ENCODE measurements at regions not wholly inside any gene's neighbourhood (a gene's known extent, or its start where the extent isn't known, plus 50 kb on each side); places are given as distances from the start of the nearest gene placed in this dataset.

GRCh38 chr3:152176241-152176640, 92.5 kb upstream of the MBNL1 start:
- no peak for DNase-seq (ENCODE audit: low read depth, low spot score)
- H3K36me3 ChIP-seq (ENCODE audit: insufficient read depth, insufficient read length, low read length), result no peaks in the 10 kb centered on the region
- no peak overlapping the region for H3K4me3 ChIP-seq (ENCODE audit: insufficient read length, low read depth)
- H3K9me3 ChIP-seq (ENCODE audit: insufficient read depth, low read length), result no peaks in the 10 kb centered on the region
- H3K27me3 ChIP-seq (ENCODE audit: insufficient read depth, insufficient read length), result no peaks in the 10 kb centered on the region
- no peak for TF ChIP-seq YY1 (IDR thresholded peaks at IDR 0.05; ENCODE audit: insufficient read depth, insufficient read length)
- no peak for TF ChIP-seq ZNF274 (IDR thresholded peaks at IDR 0.05; ENCODE audit: low read depth, low read length)
- TF ChIP-seq SUZ12 (IDR thresholded peaks at IDR 0.05; ENCODE audit: extremely low read depth, insufficient read depth, insufficient read length), result no peak
- H3K9ac ChIP-seq (ENCODE audit: insufficient read length, low read depth), result no peak overlapping the region
- H3K4me1 ChIP-seq (ENCODE audit: insufficient read depth, insufficient read length), result no peaks in the 10 kb centered on the region

DNA sequence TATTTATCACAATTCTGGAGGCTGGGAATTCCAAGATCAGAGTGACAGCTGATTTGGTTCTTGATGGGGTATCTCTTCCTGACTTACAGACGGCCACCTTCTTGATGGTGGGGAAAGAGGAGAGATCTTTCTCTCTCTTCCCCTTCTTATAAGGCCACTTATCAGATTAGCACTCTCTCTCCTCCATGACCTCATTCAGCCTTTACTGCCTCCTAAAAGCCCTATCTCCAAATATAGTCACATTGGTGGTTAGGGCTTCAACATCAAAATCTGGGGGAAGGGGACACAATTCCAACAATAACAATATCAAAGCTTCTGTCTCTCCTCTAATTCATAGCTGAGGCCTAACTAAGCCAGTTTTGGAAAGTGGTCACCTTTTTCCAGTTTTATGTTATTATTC, 91.7 kb upstream of the MBNL1 start:
- H3K27me3 ChIP-seq (ENCODE audit: insufficient read depth, insufficient read length), result no peaks in the 10 kb centered on the region
- DNase-seq (ENCODE audit: low read depth, low spot score), result no peak
- no peak for TF ChIP-seq SUZ12 (IDR thresholded peaks at IDR 0.05; ENCODE audit: extremely low read depth, insufficient read depth, insufficient read length)
- TF ChIP-seq ZNF274 (IDR thresholded peaks at IDR 0.05; ENCODE audit: low read depth, low read length), result no peak
- no peaks in the 10 kb centered on the region for H3K4me1 ChIP-seq (ENCODE audit: insufficient read depth, insufficient read length)
- no peaks in the 10 kb centered on the region for H3K9me3 ChIP-seq (ENCODE audit: insufficient read depth, low read length)
- no peak overlapping the region for H3K4me3 ChIP-seq (ENCODE audit: insufficient read length, low read depth)
- no peak overlapping the region for H3K9ac ChIP-seq (ENCODE audit: insufficient read length, low read depth)
- no peaks in the 10 kb centered on the region for H3K36me3 ChIP-seq (ENCODE audit: insufficient read depth, insufficient read length, low read length)

DNA sequence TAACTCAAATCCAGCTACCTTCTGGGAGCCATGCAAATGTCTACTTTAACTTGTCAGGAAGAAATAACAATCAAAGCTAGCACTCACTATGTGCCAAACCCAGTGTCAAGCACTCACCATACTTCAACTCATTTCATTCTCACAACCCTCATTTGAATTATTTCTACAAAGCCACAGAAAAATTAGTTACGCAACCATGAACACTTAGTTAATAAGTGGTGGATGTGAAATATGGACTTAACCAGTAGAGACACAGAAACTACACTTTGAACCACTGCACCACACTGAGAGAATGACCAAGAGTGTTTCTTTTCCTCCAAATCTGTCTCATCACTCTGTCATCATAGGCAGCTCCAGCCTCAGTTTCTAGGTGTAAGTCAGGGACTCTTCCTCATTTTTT, 91.0 kb upstream of the MBNL1 start:
- no peaks in the 10 kb centered on the region for H3K4me1 ChIP-seq (ENCODE audit: insufficient read depth, insufficient read length)
- no peak overlapping the region for H3K4me3 ChIP-seq (ENCODE audit: insufficient read length, low read depth)
- H3K9me3 ChIP-seq (ENCODE audit: insufficient read depth, low read length), result no peaks in the 10 kb centered on the region
- DNase-seq (ENCODE audit: low read depth, low spot score), result no peak
- no peak overlapping the region for H3K9ac ChIP-seq (ENCODE audit: insufficient read length, low read depth)
- no peaks in the 10 kb centered on the region for H3K27me3 ChIP-seq (ENCODE audit: insufficient read depth, insufficient read length)
- TF ChIP-seq YY1 (IDR thresholded peaks at IDR 0.05; ENCODE audit: insufficient read depth, insufficient read length) (no peak), ZNF274 (IDR thresholded peaks at IDR 0.05; ENCODE audit: low read depth, low read length) (no peak), SUZ12 (IDR thresholded peaks at IDR 0.05; ENCODE audit: extremely low read depth, insufficient read depth, insufficient read length) (no peak)
- H3K36me3 ChIP-seq (ENCODE audit: insufficient read depth, insufficient read length, low read length), result no peaks in the 10 kb centered on the region

DNA sequence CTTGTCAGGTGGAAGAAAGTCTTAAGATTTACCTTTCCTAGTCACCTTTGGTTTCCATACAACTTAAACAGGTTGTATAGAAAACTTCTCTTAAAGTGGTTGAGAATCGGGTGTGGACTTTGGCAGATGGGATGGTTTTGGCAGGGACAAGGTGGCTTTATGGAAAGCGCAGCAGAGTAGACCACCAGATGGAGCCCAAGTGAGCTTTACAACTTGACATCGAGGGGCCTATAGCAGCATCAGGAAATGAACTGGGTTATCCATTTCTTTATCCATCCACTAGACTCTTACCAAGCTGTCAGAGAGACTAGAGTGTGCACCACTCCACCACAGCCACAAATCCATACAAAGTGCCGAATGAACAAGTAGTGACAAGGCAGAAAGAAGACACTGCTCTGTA, 85.3 kb upstream of the MBNL1 start:
- H3K36me3 ChIP-seq (ENCODE audit: insufficient read depth, insufficient read length, low read length), result no peaks in the 10 kb centered on the region
- H3K4me3 ChIP-seq (ENCODE audit: insufficient read length, low read depth), result no peak overlapping the region
- no peaks in the 10 kb centered on the region for H3K27me3 ChIP-seq (ENCODE audit: insufficient read depth, insufficient read length)
- H3K4me1 ChIP-seq (ENCODE audit: insufficient read depth, insufficient read length), result no peaks in the 10 kb centered on the region
- TF ChIP-seq ZNF274 (IDR thresholded peaks at IDR 0.05; ENCODE audit: low read depth, low read length) (no peak), SUZ12 (IDR thresholded peaks at IDR 0.05; ENCODE audit: extremely low read depth, insufficient read depth, insufficient read length) (no peak), YY1 (IDR thresholded peaks at IDR 0.05; ENCODE audit: insufficient read depth, insufficient read length) (no peak)
- DNase-seq (ENCODE audit: low read depth, low spot score), result peak; percentile 9
- no peak overlapping the region for H3K9ac ChIP-seq (ENCODE audit: insufficient read length, low read depth)
- no peaks in the 10 kb centered on the region for H3K9me3 ChIP-seq (ENCODE audit: insufficient read depth, low read length)

- Histone ChIP-seq H3K9ac (ENCODE audit: insufficient read length, low read depth) (no peak overlapping the region), H3K4me1 (ENCODE audit: insufficient read depth, insufficient read length) (no peaks in the 10 kb centered on the region), H3K36me3 (ENCODE audit: insufficient read depth, insufficient read length, low read length) (no peaks in the 10 kb centered on the region), H3K4me3 (ENCODE audit: insufficient read length, low read depth) (no peak overlapping the region), H3K27me3 (ENCODE audit: insufficient read depth, insufficient read length) (no peaks in the 10 kb centered on the region), H3K9me3 (ENCODE audit: insufficient read depth, low read length) (no peaks in the 10 kb centered on the region)
- DNase-seq (ENCODE audit: low read depth, low spot score), result no peak
- no peak for TF ChIP-seq SUZ12 (IDR thresholded peaks at IDR 0.05; ENCODE audit: extremely low read depth, insufficient read depth, insufficient read length)
- TF ChIP-seq ZNF274 (IDR thresholded peaks at IDR 0.05; ENCODE audit: low read depth, low read length), result no peak
- no peak for TF ChIP-seq YY1 (IDR thresholded peaks at IDR 0.05; ENCODE audit: insufficient read depth, insufficient read length)
Measured at GRCh38 chr3:152184971-152185686, 83.6 kb upstream of the MBNL1 start.

GRCh38 chr3:152185891-152186630, 82.7 kb upstream of the MBNL1 start:
- Histone ChIP-seq H3K9me3 (ENCODE audit: insufficient read depth, low read length) (no peaks in the 10 kb centered on the region), H3K4me1 (ENCODE audit: insufficient read depth, insufficient read length) (no peaks in the 10 kb centered on the region), H3K27me3 (ENCODE audit: insufficient read depth, insufficient read length) (no peaks in the 10 kb centered on the region), H3K9ac (ENCODE audit: insufficient read length, low read depth) (no peak overlapping the region), H3K4me3 (ENCODE audit: insufficient read length, low read depth) (no peak overlapping the region), H3K36me3 (ENCODE audit: insufficient read depth, insufficient read length, low read length) (no peaks in the 10 kb centered on the region)
- TF ChIP-seq YY1 (IDR thresholded peaks at IDR 0.05; ENCODE audit: insufficient read depth, insufficient read length) (no peak), SUZ12 (IDR thresholded peaks at IDR 0.05; ENCODE audit: extremely low read depth, insufficient read depth, insufficient read length) (no peak), ZNF274 (IDR thresholded peaks at IDR 0.05; ENCODE audit: low read depth, low read length) (no peak)
- DNase-seq (ENCODE audit: low read depth, low spot score), result no peak

- no peak for TF ChIP-seq YY1 (IDR thresholded peaks at IDR 0.05; ENCODE audit: insufficient read depth, insufficient read length)
- no peak for TF ChIP-seq SUZ12 (IDR thresholded peaks at IDR 0.05; ENCODE audit: extremely low read depth, insufficient read depth, insufficient read length)
- TF ChIP-seq ZNF274 (IDR thresholded peaks at IDR 0.05; ENCODE audit: low read depth, low read length), result no peak
- Histone ChIP-seq H3K4me3 (ENCODE audit: insufficient read length, low read depth) (no peak overlapping the region), H3K9me3 (ENCODE audit: insufficient read depth, low read length) (no peaks in the 10 kb centered on the region), H3K9ac (ENCODE audit: insufficient read length, low read depth) (no peak overlapping the region), H3K27me3 (ENCODE audit: insufficient read depth, insufficient read length) (no peaks in the 10 kb centered on the region), H3K36me3 (ENCODE audit: insufficient read depth, insufficient read length, low read length) (no peaks in the 10 kb centered on the region), H3K4me1 (ENCODE audit: insufficient read depth, insufficient read length) (no peaks in the 10 kb centered on the region)
- DNase-seq (ENCODE audit: low read depth, low spot score), result no peak
Measured at GRCh38 chr3:152190636-152191183, 78.0 kb upstream of the MBNL1 start.

All from NT2/D1 (cell line).